ENCODE measurements at regions not wholly inside any gene's neighbourhood (a gene's known extent, or its start where the extent isn't known, plus 50 kb on each side); places are given as distances from the start of the nearest gene placed in this dataset.
"Not testable (repeated sequence)": the region's sequence is repeated elsewhere in the genome, so short reads cannot be mapped to it uniquely, and the experiment has no call there.

- H3F3A ChIP-seq (ENCODE audit: insufficient read depth) = no peaks in the 10 kb centered on the region
- H3K79me2 ChIP-seq (ENCODE audit: insufficient read depth) = no peaks in the 10 kb centered on the region
- in situ Hi-C loops (cut with MboI) = no loop called here
- H2AFZ ChIP-seq = no peak overlapping the region
- H3K9me2 ChIP-seq (ENCODE audit: insufficient read depth) = no peaks in the 10 kb centered on the region
- H4K20me1 ChIP-seq (ENCODE audit: insufficient read depth) = no peaks in the 10 kb centered on the region
- no peak for DNase-seq
- no peaks in the 10 kb centered on the region for H3K4me1 ChIP-seq (ENCODE audit: insufficient read depth)
- H3K27me3 ChIP-seq (replicated peaks; ENCODE audit: insufficient read depth) = no peaks in the 10 kb centered on the region
- no peaks in the 10 kb centered on the region for H3K36me3 ChIP-seq (ENCODE audit: low read depth)
- TF ChIP-seq EZH2phosphoT487 (IDR thresholded peaks at IDR 0.05; ENCODE audit: insufficient read depth, low read depth) = no peak
- TF ChIP-seq EZH2 (IDR thresholded peaks at IDR 0.05; ENCODE audit: insufficient read depth, poor library complexity, severe bottlenecking) = no peak
- 18 to 19% methylated on average over 6 of the region's 6 CpGs for WGBS, 2 experiments (ENCODE audit: low coverage in 1 of 2, low lambda C conversion rate in 2 of 2, missing lambda C conversion rate in 2 of 2)
- no peak overlapping the region for H3K27ac ChIP-seq
- no peak overlapping the region for H3K4me2 ChIP-seq (ENCODE audit: unreplicated experiment)
- H3K9ac ChIP-seq = no peak overlapping the region
- H3K4me3 ChIP-seq = no peak overlapping the region
- peaks cover 2% of the 10 kb centered on the region for H3K9me3 ChIP-seq (ENCODE audit: low read depth)
Measured at GRCh38 chr14:27612121-27612520, 1014.3 kb upstream of the NOVA1 start.

DNA sequence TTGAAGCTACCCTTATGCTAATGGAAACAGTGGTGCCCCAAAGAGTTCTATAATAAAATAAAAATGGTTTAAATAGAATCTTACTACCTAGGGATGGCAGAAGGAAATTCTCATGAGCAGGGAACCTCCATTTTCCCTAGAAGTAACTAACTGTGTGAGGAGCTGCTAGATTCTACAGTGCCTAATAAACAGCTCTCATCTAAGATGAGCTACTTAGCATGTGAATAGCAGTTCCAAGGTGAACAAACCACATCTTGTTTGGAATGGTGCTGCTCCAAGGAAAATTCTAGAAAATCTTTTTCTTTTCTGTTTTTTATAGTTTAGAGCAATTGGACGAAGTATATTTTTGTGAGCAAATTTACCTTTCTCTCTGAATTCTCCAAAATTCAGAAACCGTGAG lies 1015.3 kb upstream of the NOVA1 start:
- H3K9ac ChIP-seq = no peak overlapping the region
- in situ Hi-C loops (cut with MboI) = no loop called here
- no peak overlapping the region for H3K27ac ChIP-seq
- H3F3A ChIP-seq (ENCODE audit: insufficient read depth) = no peaks in the 10 kb centered on the region
- no peaks in the 10 kb centered on the region for H3K36me3 ChIP-seq (ENCODE audit: low read depth)
- H3K9me2 ChIP-seq (ENCODE audit: insufficient read depth) = no peaks in the 10 kb centered on the region
- H3K9me3 ChIP-seq (ENCODE audit: low read depth) = peaks cover 2% of the 10 kb centered on the region
- WGBS, 2 experiments (ENCODE audit: low coverage in 1 of 2, low lambda C conversion rate in 2 of 2, missing lambda C conversion rate in 2 of 2) = 11 to 25% methylated on average over 2 of the region's 2 CpGs
- no peak for DNase-seq
- TF ChIP-seq EZH2 (IDR thresholded peaks at IDR 0.05; ENCODE audit: insufficient read depth, poor library complexity, severe bottlenecking) = no peak
- no peak for TF ChIP-seq EZH2phosphoT487 (IDR thresholded peaks at IDR 0.05; ENCODE audit: insufficient read depth, low read depth)
- H3K4me3 ChIP-seq = no peak overlapping the region
- no peak overlapping the region for H3K4me2 ChIP-seq (ENCODE audit: unreplicated experiment)
- H2AFZ ChIP-seq = no peak overlapping the region
- H3K27me3 ChIP-seq (replicated peaks; ENCODE audit: insufficient read depth) = no peaks in the 10 kb centered on the region
- H3K79me2 ChIP-seq (ENCODE audit: insufficient read depth) = no peaks in the 10 kb centered on the region
- H4K20me1 ChIP-seq (ENCODE audit: insufficient read depth) = no peaks in the 10 kb centered on the region
- H3K4me1 ChIP-seq (ENCODE audit: insufficient read depth) = no peaks in the 10 kb centered on the region

DNA sequence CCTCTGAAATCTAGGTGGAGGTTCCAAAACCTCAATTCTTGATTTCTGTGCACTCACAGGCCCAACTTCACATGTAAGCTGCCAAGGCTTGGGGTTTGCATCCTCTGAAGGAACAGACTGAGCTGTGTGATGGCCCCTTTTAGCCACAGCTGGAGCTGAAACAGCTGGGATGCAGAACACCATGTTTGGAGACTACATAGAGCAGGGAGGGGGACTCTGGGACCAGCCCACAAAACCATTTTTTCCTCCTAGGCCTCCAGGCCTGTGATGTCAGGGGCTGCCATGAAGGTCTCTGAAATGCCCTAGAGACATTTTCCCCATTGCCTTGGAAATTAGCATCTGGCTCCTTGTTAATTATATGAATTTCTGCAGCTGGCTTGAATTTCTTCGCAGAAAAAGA lies 1025.9 kb upstream of the NOVA1 start:
- Histone ChIP-seq H3K9me2 (ENCODE audit: insufficient read depth) (no peaks in the 10 kb centered on the region), H3K79me2 (ENCODE audit: insufficient read depth) (no peaks in the 10 kb centered on the region), H2AFZ (no peak overlapping the region), H3K9ac (no peak overlapping the region), H3K27ac (no peak overlapping the region), H3K4me3 (no peak overlapping the region), H3K4me2 (ENCODE audit: unreplicated experiment) (no peak overlapping the region), H3K27me3 (replicated peaks; ENCODE audit: insufficient read depth) (no peaks in the 10 kb centered on the region), H3K4me1 (ENCODE audit: insufficient read depth) (no peaks in the 10 kb centered on the region), H3K9me3 (ENCODE audit: low read depth) (no peaks in the 10 kb centered on the region), H3K36me3 (ENCODE audit: low read depth) (no peaks in the 10 kb centered on the region), H4K20me1 (ENCODE audit: insufficient read depth) (no peaks in the 10 kb centered on the region), H3F3A (ENCODE audit: insufficient read depth) (no peaks in the 10 kb centered on the region)
- DNase-seq = no peak
- 17 to 23% methylated on average over 1 of the region's 1 CpG for WGBS, 2 experiments (ENCODE audit: low coverage in 1 of 2, low lambda C conversion rate in 2 of 2, missing lambda C conversion rate in 2 of 2)
- in situ Hi-C loops (cut with MboI) = no loop called here
- TF ChIP-seq EZH2phosphoT487 (IDR thresholded peaks at IDR 0.05; ENCODE audit: insufficient read depth, low read depth) = no peak
- no peak for TF ChIP-seq EZH2 (IDR thresholded peaks at IDR 0.05; ENCODE audit: insufficient read depth, poor library complexity, severe bottlenecking)

- in situ Hi-C loops (cut with MboI) = no loop called here
- H3K79me2 ChIP-seq (ENCODE audit: insufficient read depth) = no peaks in the 10 kb centered on the region
Measured at GRCh38 chr14:27634056-27634970, 1036.5 kb upstream of the NOVA1 start.

GRCh38 chr14:27640688-27641087 lies 1042.9 kb upstream of the NOVA1 start:
- H3K27me3 ChIP-seq (replicated peaks; ENCODE audit: insufficient read depth); H3K4me1 ChIP-seq (ENCODE audit: insufficient read depth); H3K4me2 ChIP-seq (ENCODE audit: unreplicated experiment); H3K9ac ChIP-seq; H3K4me3 ChIP-seq; H2AFZ ChIP-seq; H3K79me2 ChIP-seq (ENCODE audit: insufficient read depth); H3K9me3 ChIP-seq (ENCODE audit: low read depth); in situ Hi-C loops (cut with MboI); H4K20me1 ChIP-seq (ENCODE audit: insufficient read depth); DNase-seq; H3K36me3 ChIP-seq (ENCODE audit: low read depth); H3K27ac ChIP-seq; H3F3A ChIP-seq (ENCODE audit: insufficient read depth); H3K9me2 ChIP-seq (ENCODE audit: insufficient read depth): not testable (repeated sequence)
- WGBS, 2 experiments (ENCODE audit: low coverage in 1 of 2, low lambda C conversion rate in 2 of 2, missing lambda C conversion rate in 2 of 2) = 61 to 92% methylated on average over 1 of the region's 1 CpG

More at GRCh38 chr14:27634056-27634970, 1036.5 kb upstream of the NOVA1 start:
- Histone ChIP-seq H3K4me2 (ENCODE audit: unreplicated experiment) (no peak overlapping the region), H2AFZ (no peak overlapping the region), H3K27me3 (replicated peaks; ENCODE audit: insufficient read depth) (no peaks in the 10 kb centered on the region), H3K4me1 (ENCODE audit: insufficient read depth) (no peaks in the 10 kb centered on the region), H3K4me3 (no peak overlapping the region), H3K9me3 (ENCODE audit: low read depth) (no peaks in the 10 kb centered on the region), H3K27ac (no peak overlapping the region), H3K9ac (no peak overlapping the region), H3K9me2 (ENCODE audit: insufficient read depth) (no peaks in the 10 kb centered on the region), H3F3A (ENCODE audit: insufficient read depth) (no peaks in the 10 kb centered on the region), H4K20me1 (ENCODE audit: insufficient read depth) (no peaks in the 10 kb centered on the region), H3K36me3 (ENCODE audit: low read depth) (no peaks in the 10 kb centered on the region)
- 36 to 44% methylated on average over 15 of the region's 15 CpGs for WGBS, 2 experiments (ENCODE audit: low coverage in 1 of 2, low lambda C conversion rate in 2 of 2, missing lambda C conversion rate in 2 of 2)
- no peak for DNase-seq
- TF ChIP-seq EZH2phosphoT487 (IDR thresholded peaks at IDR 0.05; ENCODE audit: insufficient read depth, low read depth) = no peak
- no peak for TF ChIP-seq EZH2 (IDR thresholded peaks at IDR 0.05; ENCODE audit: insufficient read depth, poor library complexity, severe bottlenecking)
